ENCODE measurements at regions not wholly inside any gene's neighbourhood (a gene's known extent, or its start where the extent isn't known, plus 50 kb on each side); places are given as distances from the start of the nearest gene placed in this dataset.

- TF ChIP-seq CTCF (IDR thresholded peaks at IDR 0.05 in 8 of 11, conservative IDR thresholded peaks at IDR 0.05 in 3 of 11) (no peak), POLR2AphosphoS5 (IDR thresholded peaks at IDR 0.05) (no peak)
Observed at GRCh38 chr4:66681962-66682361, 863.3 kb downstream of the CENPC start.
